ENCODE measurements at regions not wholly inside any gene's neighbourhood (a gene's known extent, or its start where the extent isn't known, plus 50 kb on each side); places are given as distances from the start of the nearest gene placed in this dataset.
A peak's percentile ranks its signal among the peaks of the same experiment; 100 is the strongest.
"Not testable (repeated sequence)": the region's sequence is repeated elsewhere in the genome, so short reads cannot be mapped to it uniquely, and the experiment has no call there.

DNA sequence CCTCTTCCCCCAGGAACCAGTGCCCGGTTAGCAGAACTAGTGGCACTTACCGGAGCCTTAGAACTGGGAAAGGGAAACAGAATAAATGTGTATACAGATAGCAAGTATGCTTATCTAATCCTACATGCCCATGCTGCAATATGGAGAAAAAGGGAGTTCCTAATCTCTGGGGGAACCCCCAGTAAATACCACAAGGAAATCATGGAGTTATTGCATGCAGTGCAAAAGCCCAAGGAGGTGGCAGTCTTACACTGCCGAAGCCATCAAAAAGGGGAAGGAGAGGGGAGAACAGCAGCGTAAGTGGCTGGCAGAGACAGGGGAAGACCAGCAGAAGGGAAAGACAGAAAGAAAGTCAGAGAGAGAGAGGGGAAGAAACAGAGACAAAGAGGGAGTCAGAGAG is 556.7 kb upstream of the SPRY2 start:
- not testable (repeated sequence) for DNase-seq

DNA sequence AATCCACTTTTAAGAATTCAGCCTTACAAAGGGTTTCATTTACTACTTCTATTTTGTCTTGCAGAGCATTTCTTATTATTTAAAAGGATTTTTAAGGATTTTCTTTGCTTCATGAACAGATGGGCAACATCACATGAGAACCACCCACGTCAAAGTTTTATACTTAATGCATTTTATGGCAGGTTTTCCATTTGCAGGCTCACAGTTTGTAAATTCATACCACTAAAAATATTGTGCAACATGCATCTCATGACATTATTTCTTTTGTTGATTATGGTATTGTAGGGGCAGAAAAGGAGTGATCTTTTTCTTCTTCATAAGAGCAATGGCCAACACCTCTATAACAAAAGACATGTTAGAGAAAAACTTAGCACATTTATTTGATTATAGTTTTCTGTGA is 554.0 kb upstream of the SPRY2 start:
- DNase-seq = no peak

GRCh38 chr13:80889829-80890228 is 548.9 kb upstream of the SPRY2 start:
- no peak for DNase-seq

- no peak for DNase-seq
Observed at GRCh38 chr13:80888390-80888789, 547.5 kb upstream of the SPRY2 start.

GRCh38 chr13:80884056-80884785 is 543.3 kb upstream of the SPRY2 start:
- no peak for DNase-seq

- DNase-seq = no peak
Observed at GRCh38 chr13:80883545-80883944, 542.6 kb upstream of the SPRY2 start.

DNA sequence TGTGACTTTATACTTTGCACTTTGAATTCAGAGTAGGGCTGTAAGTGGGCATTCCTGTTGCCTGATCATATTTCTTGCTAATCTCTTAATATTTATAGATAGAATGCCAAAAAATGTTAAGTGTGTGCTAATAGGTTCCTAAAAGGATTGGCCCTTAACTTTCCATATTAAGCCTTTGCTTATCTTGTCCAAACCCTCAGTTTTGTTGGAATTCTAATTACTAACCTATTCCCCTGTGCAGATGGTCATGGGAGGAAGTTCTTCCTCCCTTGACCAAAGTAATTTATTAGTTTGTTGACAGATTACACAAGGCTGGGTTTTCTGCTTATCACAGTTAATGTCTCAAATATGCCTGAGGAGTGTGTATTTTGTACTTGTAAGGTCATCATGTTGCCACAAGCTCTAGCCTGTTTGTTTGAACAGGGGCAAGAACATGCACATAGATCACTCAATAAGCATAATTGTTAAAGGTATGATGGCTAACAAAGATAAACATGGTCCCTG is 541.1 kb upstream of the SPRY2 start:
- DNase-seq = peak; percentile 6

DNA sequence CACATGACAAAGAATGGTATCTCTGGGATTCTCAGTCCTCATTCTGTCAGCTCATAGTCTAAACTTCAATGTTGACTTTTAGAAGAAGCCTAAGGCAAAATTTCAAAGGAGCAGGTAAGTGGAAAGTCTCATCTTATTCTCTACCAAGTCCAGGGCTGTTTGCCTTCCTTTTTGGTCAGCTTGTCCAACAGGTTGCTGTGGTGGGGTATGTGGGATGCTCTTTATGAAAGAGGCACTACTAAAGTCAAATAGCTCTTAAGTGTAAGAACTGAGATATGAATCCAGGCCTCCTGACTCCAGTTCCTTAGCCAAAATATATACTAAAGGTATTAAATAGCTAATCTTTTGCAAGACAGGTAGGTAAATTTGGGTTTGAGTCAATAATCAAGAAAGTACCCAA is 540.6 kb upstream of the SPRY2 start:
- DNase-seq = no peak

GRCh38 chr13:80881034-80881433 is 540.1 kb upstream of the SPRY2 start:
- DNase-seq = no peak

GRCh38 chr13:80877944-80878241 is 537.0 kb upstream of the SPRY2 start:
- no peak for DNase-seq

GRCh38 chr13:80877209-80877943 is 536.5 kb upstream of the SPRY2 start:
- DNase-seq = no peak

- no peak for DNase-seq
Observed at GRCh38 chr13:80873589-80873988, 532.7 kb upstream of the SPRY2 start.

GRCh38 chr13:80871971-80872370 is 531.0 kb upstream of the SPRY2 start:
- DNase-seq = not testable (repeated sequence)

DNA sequence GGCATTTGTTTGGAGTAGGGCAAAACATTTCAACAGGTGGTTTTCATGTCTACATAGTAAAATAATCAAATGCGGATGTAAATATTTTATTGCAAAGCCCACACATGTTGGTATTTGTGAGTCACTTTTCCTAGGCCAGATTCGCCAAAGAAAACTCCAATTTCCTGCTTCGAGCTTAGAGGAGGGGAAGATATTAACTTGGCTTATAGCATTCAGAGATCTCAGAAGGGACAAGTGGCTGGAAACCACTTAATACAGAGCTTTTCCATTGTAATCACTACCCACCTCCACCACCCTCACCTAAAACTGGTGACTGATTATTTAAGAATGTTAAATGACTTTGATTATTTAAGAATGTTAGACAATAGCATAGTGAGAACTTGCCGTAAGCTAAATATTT is 530.6 kb upstream of the SPRY2 start:
- no peak for DNase-seq

DNA sequence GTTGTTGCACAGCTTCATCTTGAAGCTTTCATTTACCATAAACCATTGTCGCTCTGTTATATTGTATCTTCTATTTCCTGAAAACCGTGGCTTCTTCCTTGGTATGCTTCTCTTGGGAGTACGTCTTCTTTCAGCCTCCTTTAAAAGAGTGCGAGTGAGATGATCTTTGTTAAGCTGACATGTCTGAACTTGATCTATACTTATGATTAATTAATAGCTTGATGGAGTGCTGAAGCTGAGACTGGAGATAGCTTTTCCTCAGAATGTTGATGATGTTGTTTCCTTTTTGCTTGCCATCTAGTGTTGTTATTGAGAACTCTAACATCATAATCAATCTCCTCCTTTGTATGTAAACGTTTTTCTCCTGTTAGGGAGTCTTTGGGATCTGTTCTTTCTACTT is 529.3 kb upstream of the SPRY2 start:
- DNase-seq = no peak

- no peak for DNase-seq
Observed at GRCh38 chr13:80866921-80867320, 526.0 kb upstream of the SPRY2 start.

DNA sequence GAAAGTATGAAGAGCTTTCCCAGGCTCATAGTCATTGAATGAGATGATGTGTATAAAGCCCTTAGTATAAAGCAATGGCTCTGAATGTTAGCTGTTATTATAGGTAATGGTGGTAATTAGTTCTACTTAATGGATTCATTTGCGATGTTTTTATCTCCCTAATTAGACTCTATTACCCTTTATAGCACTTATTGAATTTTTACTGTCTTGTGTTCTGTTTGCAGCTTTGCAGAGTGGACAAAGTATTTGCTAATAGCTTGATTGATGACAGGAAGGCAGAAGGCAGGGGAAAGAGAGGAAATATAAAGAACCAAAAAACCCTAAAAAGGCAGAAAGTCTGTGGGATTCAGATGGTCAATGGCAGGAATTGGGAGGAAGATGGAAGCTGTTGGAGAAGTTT is 524.4 kb upstream of the SPRY2 start:
- DNase-seq = no peak

DNA sequence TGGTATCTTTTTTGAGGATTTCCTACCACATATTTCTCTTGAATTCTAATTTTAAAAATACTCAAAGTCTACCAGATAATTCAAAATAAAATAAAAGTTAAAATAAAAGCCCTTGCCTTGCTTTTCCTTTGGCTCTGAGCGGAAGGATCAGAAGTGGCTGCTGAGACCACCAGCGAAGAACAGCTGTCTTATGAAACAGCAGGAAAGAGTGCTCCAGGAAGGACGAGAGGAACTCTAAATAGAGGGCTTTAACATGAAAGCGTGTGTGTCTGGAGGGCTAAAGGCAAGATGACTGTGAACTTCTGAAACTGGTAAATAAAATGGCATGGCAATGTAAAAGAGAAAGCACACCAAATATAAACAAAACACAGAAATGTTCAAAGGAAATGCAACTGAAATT is 521.5 kb upstream of the SPRY2 start:
- DNase-seq = no peak

DNA sequence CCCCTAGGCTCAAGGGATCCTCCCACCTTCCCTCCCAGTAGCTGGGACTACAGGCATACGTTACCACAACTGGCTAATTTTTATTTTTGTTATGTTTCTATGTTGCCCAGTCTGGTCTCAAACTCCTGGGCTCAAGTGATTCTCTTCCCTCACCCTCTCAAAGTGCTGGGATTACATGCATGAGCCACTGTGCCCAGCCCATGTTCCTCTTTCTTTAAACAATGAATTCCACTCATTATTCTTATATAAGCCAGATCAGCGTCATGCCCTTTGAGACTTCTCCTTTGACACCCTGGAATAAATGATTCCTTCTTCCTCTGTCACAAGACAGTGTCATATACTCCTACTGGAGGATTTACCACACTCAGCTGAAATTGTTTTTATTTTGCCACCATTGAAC is 519.9 kb upstream of the SPRY2 start:
- DNase-seq = no peak

DNA sequence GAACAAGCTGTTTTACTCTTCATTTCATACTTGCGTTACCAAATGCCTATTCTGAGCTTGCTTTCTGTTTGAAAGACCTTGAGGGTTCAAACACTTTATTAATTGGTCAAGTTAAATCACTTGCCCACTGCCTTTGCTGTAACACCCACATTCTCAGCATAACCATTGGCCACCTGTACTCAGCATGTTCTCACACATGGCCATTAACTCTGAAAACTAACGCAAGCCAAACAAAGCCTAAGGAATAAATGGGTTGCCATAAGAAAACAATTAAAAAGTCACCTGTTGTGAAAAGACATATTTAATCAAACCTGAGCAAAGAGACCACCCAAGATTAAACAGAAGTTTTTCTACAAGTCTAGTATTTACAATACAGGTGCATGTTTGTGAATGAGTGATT is 517.2 kb upstream of the SPRY2 start:
- no peak for DNase-seq

GRCh38 chr13:80857321-80857720 is 516.4 kb upstream of the SPRY2 start:
- no peak for DNase-seq

GRCh38 chr13:80850771-80851170 is 509.8 kb upstream of the SPRY2 start:
- DNase-seq = no peak

DNA sequence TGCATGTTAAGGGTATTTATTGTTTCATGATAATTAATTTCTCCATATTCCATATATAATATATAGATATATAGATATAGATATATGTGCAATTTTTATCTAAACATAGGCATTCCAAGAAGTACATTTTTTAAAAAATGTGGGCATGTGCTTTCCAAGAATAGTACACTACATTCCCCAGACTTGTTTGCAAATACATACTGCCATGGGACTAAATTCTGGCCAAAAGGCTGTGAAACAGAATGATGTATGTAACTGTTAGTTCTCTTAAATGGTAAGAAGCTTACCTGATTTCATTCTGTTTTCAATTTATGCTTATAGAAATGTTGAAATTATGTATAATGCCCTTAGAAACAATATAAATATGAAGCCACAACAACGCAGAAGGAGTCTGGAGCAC is 503.2 kb upstream of the SPRY2 start:
- DNase-seq = no peak

DNA sequence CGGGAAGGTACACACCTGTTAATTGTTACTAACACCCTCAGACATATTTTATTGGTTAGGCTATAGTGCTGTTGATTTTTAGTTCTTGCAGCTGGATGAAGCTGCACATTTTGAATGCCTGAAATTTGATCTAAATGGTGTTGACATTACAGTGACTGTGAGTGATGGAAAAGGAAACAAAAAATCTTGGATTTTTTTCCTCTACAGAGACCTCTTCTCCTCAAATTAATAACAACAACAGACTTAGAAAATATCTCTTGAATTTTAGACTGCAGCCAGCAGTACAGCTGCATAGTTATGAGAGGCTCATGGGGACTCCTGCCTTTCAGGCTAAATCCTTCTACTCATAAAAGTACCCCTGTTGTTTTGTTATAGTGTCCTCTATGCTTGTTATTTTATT is 500.5 kb upstream of the SPRY2 start:
- DNase-seq = no peak
